PC-9 (cell line): ENCODE measurements at regions not wholly inside any gene's neighbourhood (a gene's known extent, or its start where the extent isn't known, plus 50 kb on each side); places are given as distances from the start of the nearest gene placed in this dataset.

Source experiments
- BruUV-seq: library from RNA; stranded (reverse); fragments of 400-500 nt; replicated peaks from 2 replicates; lab custom pipeline; 2021; lab: Mats Ljungman, UMichigan
- CTCF ChIA-PET: fragments of 300-600 bp; sonication (Branson Sonifier 250); formaldehyde crosslinking; loops from one replicate; lab custom pipeline; 2022; ENCODE audit warnings: antibody characterized with exemption; lab: Charles Lee
- POLR2A ChIA-PET: fragments of 300-600 bp; sonication (Branson Sonifier 250); formaldehyde crosslinking; loops from one replicate; lab custom pipeline; 2022; ENCODE audit warnings: antibody characterized with exemption; ENCODE audit not compliant: unreplicated experiment; lab: Charles Lee
- DNase-seq, 2 experiments: peaks; one replicate each; pipeline versions ENCODE4 v3.0.0 to v3.0.0-alpha.2; 2015 to 2022; ENCODE audit warnings: mixed read lengths in 1 of 2
- H2AFZ ChIP-seq: fragments of 200-600 bp; sonication (generic); 2 replicates; pipeline ENCODE4 v1.8.1; 2017; ENCODE audit warnings: antibody characterized with exemption
- H3F3A ChIP-seq: fragments of 200-600 bp; sonication (generic); 2 replicates; pipeline ENCODE4 v1.8.1; 2017; ENCODE audit warnings: antibody characterized with exemption, mild to moderate bottlenecking, low read depth; ENCODE audit not compliant: insufficient read depth
- H3K27ac ChIP-seq: fragments of 200-600 bp; sonication (generic); 2 replicates; pipeline ENCODE4 v1.6.1; 2016; ENCODE audit warnings: mixed run types
- H3K27me3 ChIP-seq: fragments of 200-600 bp; sonication (generic); 2 replicates; pipeline ENCODE4 v1.6.1; 2016; ENCODE audit warnings: low read depth, mixed run types; ENCODE audit not compliant: insufficient read depth
- H3K36me3 ChIP-seq: fragments of 200-600 bp; sonication (generic); 2 replicates; pipeline ENCODE4 v1.6.1; 2016; ENCODE audit warnings: low read depth, mixed run types
- H3K4me1 ChIP-seq: fragments of 200-600 bp; sonication (generic); replicated peaks from 2 replicates; pipeline ENCODE4 v1.6.1; 2016; ENCODE audit warnings: mixed run types; ENCODE audit not compliant: insufficient read depth
- H3K4me2 ChIP-seq: fragments of 200-600 bp; sonication (generic); 2 replicates; pipeline ENCODE4 v1.6.1; 2017; ENCODE audit warnings: mixed run types
- H3K4me3 ChIP-seq: fragments of 200-600 bp; sonication (generic); 2 replicates; pipeline ENCODE4 v1.6.1; 2016; ENCODE audit warnings: mixed run types
- H3K79me2 ChIP-seq: fragments of 200-600 bp; sonication (generic); 2 replicates; pipeline ENCODE4 v1.6.1; 2017; ENCODE audit warnings: low read depth, mixed run types
- H3K9me2 ChIP-seq: fragments of 200-600 bp; sonication (generic); 2 replicates; pipeline ENCODE4 v1.8.1; 2017; ENCODE audit warnings: mild to moderate bottlenecking; ENCODE audit not compliant: insufficient read depth
- H3K9me3 ChIP-seq: fragments of 200-600 bp; sonication (generic); 2 replicates; pipeline ENCODE4 v1.8.1; 2016; ENCODE audit warnings: low read depth; ENCODE audit not compliant: insufficient read depth
- H4K20me1 ChIP-seq: fragments of 200-600 bp; sonication (generic); 2 replicates; pipeline ENCODE4 v1.8.1; 2017; ENCODE audit not compliant: insufficient read depth
- EZH2 ChIP-seq: fragments of 200-600 bp; sonication (generic); IDR thresholded peaks from 2 replicates; pipeline ENCODE4 v1.8.0; 2017; ENCODE audit warnings: antibody characterized with exemption, low read depth
- intact Hi-C: fragments of 100-400 bp; cut with micrococcal nuclease; formaldehyde crosslinking; loops from one replicate; pipeline ENCODE4 v1.10.0; 2022; ENCODE audit not compliant: unreplicated experiment
- TF ChIP-seq, protein P1 (sequence below): fragments of 200-600 bp; sonication (generic); conservative IDR thresholded peaks from 2 replicates; pipeline ENCODE4 v1.6.1; 2017; ENCODE audit warnings: mixed run types, antibody characterized with exemption, mild to moderate bottlenecking, moderate library complexity

DNA sequence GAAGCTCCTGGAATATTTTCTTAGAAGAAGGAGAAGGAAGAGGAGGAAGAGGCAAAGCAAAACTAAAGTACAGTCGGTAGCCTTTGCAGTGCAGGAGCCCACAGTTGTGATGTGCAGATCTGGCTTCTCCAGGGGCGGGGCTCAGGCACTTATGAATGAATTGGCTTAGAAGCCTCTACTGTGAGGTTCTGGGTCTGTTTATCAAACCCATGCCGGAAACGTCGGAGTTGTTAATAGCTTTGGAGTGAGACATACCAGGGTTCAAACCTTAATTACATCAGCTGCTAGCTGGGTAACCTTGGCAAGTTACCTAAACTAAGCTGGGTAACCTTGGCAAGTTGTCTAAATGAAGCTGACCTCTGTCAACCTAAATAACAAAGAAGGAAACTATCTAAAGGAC lies 89.3 kb upstream of the PITRM1 start:
- TF ChIP-seq EZH2 = no peak
- TF ChIP-seq, protein P1, sequence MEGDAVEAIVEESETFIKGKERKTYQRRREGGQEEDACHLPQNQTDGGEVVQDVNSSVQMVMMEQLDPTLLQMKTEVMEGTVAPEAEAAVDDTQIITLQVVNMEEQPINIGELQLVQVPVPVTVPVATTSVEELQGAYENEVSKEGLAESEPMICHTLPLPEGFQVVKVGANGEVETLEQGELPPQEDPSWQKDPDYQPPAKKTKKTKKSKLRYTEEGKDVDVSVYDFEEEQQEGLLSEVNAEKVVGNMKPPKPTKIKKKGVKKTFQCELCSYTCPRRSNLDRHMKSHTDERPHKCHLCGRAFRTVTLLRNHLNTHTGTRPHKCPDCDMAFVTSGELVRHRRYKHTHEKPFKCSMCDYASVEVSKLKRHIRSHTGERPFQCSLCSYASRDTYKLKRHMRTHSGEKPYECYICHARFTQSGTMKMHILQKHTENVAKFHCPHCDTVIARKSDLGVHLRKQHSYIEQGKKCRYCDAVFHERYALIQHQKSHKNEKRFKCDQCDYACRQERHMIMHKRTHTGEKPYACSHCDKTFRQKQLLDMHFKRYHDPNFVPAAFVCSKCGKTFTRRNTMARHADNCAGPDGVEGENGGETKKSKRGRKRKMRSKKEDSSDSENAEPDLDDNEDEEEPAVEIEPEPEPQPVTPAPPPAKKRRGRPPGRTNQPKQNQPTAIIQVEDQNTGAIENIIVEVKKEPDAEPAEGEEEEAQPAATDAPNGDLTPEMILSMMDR = no peak
- no peaks in the 10 kb centered on the region for H3K36me3 ChIP-seq
- no peak overlapping the region for H3K4me3 ChIP-seq
- H3K9me3 ChIP-seq = no peaks in the 10 kb centered on the region
- H3F3A ChIP-seq = no peaks in the 10 kb centered on the region
- DNase-seq = no peak
- no peak overlapping the region for H2AFZ ChIP-seq
- POLR2A ChIA-PET = interaction anchor here (0.7 kb wide), 1 partner anchor 370 kb away, joined by 3 read pairs; no protein-coding TSS in a partner anchor
- H3K4me1 ChIP-seq = no peaks in the 10 kb centered on the region
- BruUV-seq = no TSS peak
- no peaks in the 10 kb centered on the region for H3K27me3 ChIP-seq
- no peaks in the 10 kb centered on the region for H4K20me1 ChIP-seq
- CTCF ChIA-PET = no interaction called here
- H3K79me2 ChIP-seq = no peaks in the 10 kb centered on the region
- no peak overlapping the region for H3K4me2 ChIP-seq
- H3K27ac ChIP-seq = no peak overlapping the region
- intact Hi-C loops = no loop called here
- H3K9me2 ChIP-seq = no peaks in the 10 kb centered on the region

DNA sequence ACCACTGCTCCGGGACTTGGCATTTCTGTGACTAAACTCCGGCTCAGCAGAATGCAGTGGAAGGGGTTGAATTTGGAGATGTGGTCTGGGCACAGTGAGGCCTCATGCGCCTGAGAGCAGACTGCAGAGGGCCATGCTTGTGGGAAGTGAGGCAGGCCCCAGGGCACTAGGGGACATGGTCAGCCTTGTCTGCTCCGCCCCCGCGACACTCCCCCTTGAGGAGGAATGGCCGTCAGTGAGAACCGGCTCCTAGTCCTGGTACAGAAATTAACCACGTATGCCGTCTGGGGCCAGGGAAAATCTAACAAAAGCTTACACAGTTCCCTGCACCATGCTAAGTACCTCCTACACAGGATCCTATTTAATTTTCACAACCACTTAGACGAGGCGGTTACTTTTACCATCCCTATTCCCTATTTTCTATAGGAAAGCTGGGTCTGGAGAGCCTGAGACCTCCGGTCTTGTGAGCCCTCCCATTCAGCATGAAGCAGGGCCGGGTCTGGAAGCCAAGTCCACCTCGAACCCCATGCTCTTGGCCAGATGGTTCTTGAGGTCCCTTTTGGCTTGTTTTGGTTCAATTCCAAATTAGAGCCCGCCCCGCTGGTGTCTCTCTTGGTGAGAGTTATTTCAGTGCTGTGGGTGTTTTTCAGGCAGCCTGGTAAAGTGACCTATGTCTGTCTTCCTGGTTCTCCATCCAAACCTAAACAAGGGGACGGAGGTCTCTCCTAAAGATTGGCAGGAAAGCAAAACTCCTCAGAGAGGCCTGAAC lies 87.7 kb upstream of the PITRM1 start:
- no TSS peak for BruUV-seq
- POLR2A ChIA-PET = no interaction called here
- TF ChIP-seq EZH2 = no peak
- TF ChIP-seq, protein P1 = no peak
- intact Hi-C loops = no loop called here
- no peak overlapping the region for H3K4me3 ChIP-seq
- H3K4me1 ChIP-seq = no peaks in the 10 kb centered on the region
- H3K79me2 ChIP-seq = no peaks in the 10 kb centered on the region
- H3K27me3 ChIP-seq = no peaks in the 10 kb centered on the region
- no peaks in the 10 kb centered on the region for H4K20me1 ChIP-seq
- CTCF ChIA-PET = no interaction called here
- H2AFZ ChIP-seq = no peak overlapping the region
- H3K9me3 ChIP-seq = no peaks in the 10 kb centered on the region
- H3K9me2 ChIP-seq = no peaks in the 10 kb centered on the region
- no peak for DNase-seq
- no peak overlapping the region for H3K27ac ChIP-seq
- no peaks in the 10 kb centered on the region for H3F3A ChIP-seq
- no peak overlapping the region for H3K4me2 ChIP-seq
- H3K36me3 ChIP-seq = no peaks in the 10 kb centered on the region

DNA sequence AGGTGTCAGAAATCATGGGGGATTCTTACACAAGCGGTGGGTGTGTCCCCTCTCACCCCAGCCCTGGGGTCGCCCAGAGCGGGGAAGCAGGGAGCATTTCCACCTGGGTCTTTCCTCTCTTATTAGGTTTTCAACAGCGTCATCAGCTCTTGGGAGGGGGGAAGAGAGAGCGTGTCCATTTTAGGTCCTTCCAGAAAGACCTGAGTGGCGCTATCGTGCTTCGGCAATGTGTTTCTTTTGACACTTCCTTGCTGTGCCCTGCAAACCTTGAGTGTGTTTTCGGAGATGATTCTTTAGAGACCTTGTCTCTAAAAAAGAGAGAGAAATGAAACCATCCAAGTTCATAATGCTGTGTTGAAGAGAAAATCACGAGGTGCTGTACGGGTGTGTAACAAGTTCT lies 86.9 kb upstream of the PITRM1 start:
- no peaks in the 10 kb centered on the region for H3K4me1 ChIP-seq
- ChIA-PET POLR2A (no interaction called here), CTCF (no interaction called here)
- H3K4me2 ChIP-seq = no peak overlapping the region
- no peaks in the 10 kb centered on the region for H3K36me3 ChIP-seq
- H3K4me3 ChIP-seq = no peak overlapping the region
- DNase-seq = no peak
- TF ChIP-seq, protein P1 = no peak
- TF ChIP-seq EZH2 = no peak
- no peaks in the 10 kb centered on the region for H3F3A ChIP-seq
- no peaks in the 10 kb centered on the region for H3K27me3 ChIP-seq
- H3K79me2 ChIP-seq = no peaks in the 10 kb centered on the region
- H4K20me1 ChIP-seq = no peaks in the 10 kb centered on the region
- H2AFZ ChIP-seq = no peak overlapping the region
- BruUV-seq = no TSS peak
- H3K9me2 ChIP-seq = no peaks in the 10 kb centered on the region
- H3K27ac ChIP-seq = no peak overlapping the region
- intact Hi-C loops = no loop called here
- H3K9me3 ChIP-seq = no peaks in the 10 kb centered on the region
